ENCODE measurements at regions not wholly inside any gene's neighbourhood (a gene's known extent, or its start where the extent isn't known, plus 50 kb on each side); places are given as distances from the start of the nearest gene placed in this dataset.

DNA sequence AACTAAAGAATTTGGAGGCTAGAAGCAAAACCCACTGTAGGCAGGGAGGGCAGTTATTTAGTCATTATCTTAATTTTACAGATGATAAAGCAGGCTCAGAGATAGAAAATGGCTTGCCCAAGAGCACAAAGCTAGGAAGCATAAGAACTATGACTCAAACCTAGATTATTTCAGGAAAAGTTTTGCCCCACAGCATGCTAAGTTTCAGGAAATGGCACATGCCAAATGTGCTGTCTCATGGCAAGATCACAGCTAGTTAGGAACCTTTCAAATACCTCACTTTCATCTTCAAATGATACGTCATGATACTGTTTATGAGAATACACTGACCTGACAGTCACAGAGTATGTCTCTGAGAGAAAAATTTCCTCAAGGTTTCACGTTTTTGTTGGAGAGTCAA is 78.5 kb upstream of the SPANXC start:
- Histone ChIP-seq H3K27me3 (peaks cover 0 to 4% (median 0%) of the 10 kb centered on the region in 4 donors), H3K9me3 (no peaks in the 10 kb centered on the region), H3K4me1 (no peaks in the 10 kb centered on the region), H3K4me3 (no peak overlapping the region), H3K27ac (no peak overlapping the region), H3K36me3 (no peaks in the 10 kb centered on the region)
- intact Hi-C loops (cut with DNase I), result no loop called here
- no peak for ATAC-seq
- no peak for FAIRE-seq
- DNase-seq, result no peak
- WGBS, 2 donors, result 48 to 59% methylated on average over 2 of the region's 2 CpGs
- TF ChIP-seq, protein P1, sequence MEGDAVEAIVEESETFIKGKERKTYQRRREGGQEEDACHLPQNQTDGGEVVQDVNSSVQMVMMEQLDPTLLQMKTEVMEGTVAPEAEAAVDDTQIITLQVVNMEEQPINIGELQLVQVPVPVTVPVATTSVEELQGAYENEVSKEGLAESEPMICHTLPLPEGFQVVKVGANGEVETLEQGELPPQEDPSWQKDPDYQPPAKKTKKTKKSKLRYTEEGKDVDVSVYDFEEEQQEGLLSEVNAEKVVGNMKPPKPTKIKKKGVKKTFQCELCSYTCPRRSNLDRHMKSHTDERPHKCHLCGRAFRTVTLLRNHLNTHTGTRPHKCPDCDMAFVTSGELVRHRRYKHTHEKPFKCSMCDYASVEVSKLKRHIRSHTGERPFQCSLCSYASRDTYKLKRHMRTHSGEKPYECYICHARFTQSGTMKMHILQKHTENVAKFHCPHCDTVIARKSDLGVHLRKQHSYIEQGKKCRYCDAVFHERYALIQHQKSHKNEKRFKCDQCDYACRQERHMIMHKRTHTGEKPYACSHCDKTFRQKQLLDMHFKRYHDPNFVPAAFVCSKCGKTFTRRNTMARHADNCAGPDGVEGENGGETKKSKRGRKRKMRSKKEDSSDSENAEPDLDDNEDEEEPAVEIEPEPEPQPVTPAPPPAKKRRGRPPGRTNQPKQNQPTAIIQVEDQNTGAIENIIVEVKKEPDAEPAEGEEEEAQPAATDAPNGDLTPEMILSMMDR (IDR thresholded peaks at IDR 0.05), result no peak

DNA sequence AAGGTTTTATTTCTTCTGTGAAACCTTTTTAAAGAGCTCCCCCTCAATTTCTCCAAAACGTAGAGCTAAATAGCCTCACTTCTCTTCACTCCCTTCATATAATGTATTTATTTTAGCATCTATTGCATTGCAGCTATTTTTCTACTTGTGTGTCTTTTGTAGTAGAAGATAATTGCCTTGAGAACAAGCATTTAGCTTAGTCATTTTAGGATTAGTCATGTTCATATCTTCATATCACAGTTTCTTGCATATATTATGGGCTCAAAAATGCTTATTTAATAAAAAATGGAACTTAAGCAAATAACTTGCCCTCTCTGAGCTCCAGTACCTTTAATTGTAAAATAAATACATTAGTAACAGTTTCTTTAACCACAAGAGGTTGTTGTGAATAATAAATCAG is 72.1 kb upstream of the SPANXC start:
- no peak for DNase-seq
- H3K4me1 ChIP-seq, result no peaks in the 10 kb centered on the region
- ATAC-seq, result no peak
- H3K9me3 ChIP-seq, result no peaks in the 10 kb centered on the region
- FAIRE-seq, result no peak
- peaks cover 0 to 4% (median 0%) of the 10 kb centered on the region in 4 donors for H3K27me3 ChIP-seq
- TF ChIP-seq, protein P1 (IDR thresholded peaks at IDR 0.05), result no peak
- H3K27ac ChIP-seq, result no peak overlapping the region
- H3K36me3 ChIP-seq, result no peaks in the 10 kb centered on the region
- intact Hi-C loops (cut with DNase I), result no loop called here
- no peak overlapping the region for H3K4me3 ChIP-seq
- WGBS, 2 donors, result 9 to 28% methylated on average over 1 of the region's 1 CpG

DNA sequence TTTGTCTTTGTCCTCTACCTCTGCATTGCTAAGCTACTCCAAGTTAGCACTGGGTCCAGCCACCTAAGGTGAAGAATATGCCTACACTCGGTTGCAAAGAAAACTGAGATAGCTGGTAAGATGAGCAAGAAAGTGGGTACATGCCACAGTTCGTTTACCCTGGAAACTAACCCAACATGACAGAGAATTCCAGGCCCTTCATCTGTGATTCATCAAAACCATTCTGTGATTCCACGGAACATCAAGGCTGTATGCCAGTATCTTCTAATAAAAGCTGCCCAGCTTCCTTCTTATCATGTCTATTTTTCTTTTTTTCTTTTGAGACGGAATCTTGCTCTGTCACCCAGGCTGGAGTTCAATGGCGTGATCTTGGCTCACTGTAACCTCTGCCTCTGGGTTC is 58.7 kb upstream of the SPANXC start:
- H3K4me1 ChIP-seq, result no peaks in the 10 kb centered on the region
- TF ChIP-seq, protein P1 (IDR thresholded peaks at IDR 0.05), result no peak
- no peak overlapping the region for H3K27ac ChIP-seq
- 49 to 53% methylated on average over 5 of the region's 5 CpGs for WGBS, 2 donors
- no peak overlapping the region for H3K4me3 ChIP-seq
- intact Hi-C loops (cut with DNase I), result no loop called here
- FAIRE-seq (no peak), DNase-seq (no peak), ATAC-seq (no peak)
- no peaks in the 10 kb centered on the region for H3K27me3 ChIP-seq
- H3K9me3 ChIP-seq, result no peaks in the 10 kb centered on the region
- H3K36me3 ChIP-seq, result no peaks in the 10 kb centered on the region

All from pancreas (tissue), 10 donors.